Amniotic epithelial cell (primary cell): ENCODE measurements at regions not wholly inside any gene's neighbourhood (a gene's known extent, or its start where the extent isn't known, plus 50 kb on each side); places are given as distances from the start of the nearest gene placed in this dataset.

Experiments used
- DNase-seq: peaks from one replicate; pipeline ENCODE4 v3.0.0-alpha.2; 2010; ENCODE audit warnings: low read depth

- no peak for DNase-seq
Observed at GRCh38 chr1:81071969-81072753, 728.6 kb upstream of the ADGRL2 start.

DNA sequence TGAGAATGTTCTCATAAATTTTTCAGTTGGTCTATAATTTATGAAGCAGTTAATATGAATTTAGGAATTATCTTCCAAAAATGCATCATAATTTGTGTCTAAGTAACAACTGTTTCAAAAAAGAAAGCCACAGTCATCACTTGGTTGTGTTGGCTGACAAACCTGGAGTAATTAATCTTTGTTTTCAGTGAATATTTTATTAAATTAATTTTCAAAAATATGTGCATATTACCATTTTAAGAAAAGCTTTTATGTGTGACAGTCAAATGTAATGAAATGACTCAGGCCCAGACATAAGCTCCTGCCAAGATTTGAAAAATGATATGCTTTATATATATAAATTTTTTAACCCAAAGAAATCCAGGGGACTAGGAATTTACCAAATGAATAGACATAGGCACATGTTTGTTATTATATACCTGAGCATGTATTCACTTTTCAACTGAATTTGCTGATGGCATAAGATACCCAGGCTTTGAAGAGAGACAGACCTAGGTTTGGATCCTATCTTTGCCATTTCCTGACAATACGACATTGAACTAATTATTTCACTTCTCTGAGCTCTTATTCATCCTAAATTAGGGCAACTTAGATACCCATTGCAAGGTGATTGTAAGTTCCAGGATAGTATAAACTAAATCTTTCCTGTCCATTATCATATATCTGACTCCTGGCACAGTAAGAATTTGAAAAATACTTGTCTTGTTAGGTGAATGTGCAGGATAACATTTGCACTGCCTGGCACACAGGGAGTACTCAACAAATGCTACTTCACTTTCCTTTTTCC lies 729.5 kb upstream of the ADGRL2 start:
- DNase-seq = no peak

- no peak for DNase-seq
Observed at GRCh38 chr1:81069856-81070255, 730.9 kb upstream of the ADGRL2 start.

- DNase-seq = no peak
Observed at GRCh38 chr1:81068726-81069125, 732.0 kb upstream of the ADGRL2 start.

DNA sequence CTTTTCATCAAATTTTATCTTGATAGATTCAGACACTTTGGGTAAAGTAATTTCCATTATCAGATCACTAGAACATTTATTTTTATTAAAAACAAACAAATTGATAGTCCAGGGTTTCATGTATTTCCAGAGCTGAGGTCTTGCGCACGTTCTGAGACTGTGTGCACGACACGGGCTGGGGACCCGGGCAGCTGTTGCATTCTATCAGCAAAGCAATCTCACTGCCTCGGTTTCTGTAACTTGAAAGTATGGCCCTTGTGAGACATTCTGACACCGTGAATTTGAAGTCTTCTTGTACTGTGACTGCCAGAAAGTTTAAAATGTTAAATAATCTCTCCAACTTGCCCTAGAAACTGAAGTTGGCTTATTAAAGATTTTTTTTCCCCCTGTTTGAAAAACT lies 746.9 kb upstream of the ADGRL2 start:
- no peak for DNase-seq

- DNase-seq = no peak
Observed at GRCh38 chr1:81052162-81052561, 748.6 kb upstream of the ADGRL2 start.

DNA sequence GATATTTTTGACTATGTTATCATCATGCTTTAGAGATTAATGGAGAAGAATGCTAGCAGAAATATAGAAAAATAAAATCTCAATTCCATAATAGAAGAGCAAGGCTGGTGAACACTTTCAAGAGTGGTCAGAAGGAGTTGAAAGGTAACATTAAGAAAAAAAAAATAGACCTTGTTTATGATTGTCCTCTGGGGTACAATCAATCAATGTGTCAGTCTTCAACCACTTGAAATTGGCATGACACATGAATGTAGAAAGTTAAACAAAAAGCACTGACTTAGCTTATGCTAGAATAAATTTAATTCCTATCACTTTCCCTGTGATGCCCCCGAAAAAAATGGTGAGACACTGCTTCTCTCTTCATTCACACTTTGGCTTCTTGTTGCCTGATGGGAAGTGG lies 750.3 kb upstream of the ADGRL2 start:
- no peak for DNase-seq

DNA sequence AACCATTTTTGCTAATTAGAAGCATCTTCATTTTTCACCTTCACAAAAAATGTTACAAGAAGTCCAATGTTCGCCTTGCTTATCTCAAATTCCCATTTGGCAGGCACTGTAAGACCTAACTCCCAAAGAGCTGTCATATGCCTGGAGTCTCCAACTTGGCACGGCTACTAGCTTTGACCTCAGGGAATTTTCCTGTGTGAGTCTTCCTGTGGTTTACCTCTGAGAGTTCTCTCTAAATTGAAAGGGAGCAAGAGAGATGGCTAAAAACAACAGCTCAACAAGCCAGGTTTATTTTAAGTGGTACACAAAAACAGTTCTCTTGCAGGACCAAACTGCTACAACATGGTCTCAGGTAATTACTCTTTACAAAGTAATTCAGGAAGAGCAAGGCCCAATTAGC lies 756.0 kb upstream of the ADGRL2 start:
- DNase-seq = peak; percentile 1

GRCh38 chr1:81042225-81042624 lies 758.5 kb upstream of the ADGRL2 start:
- no peak for DNase-seq

- DNase-seq = no peak
Observed at GRCh38 chr1:81034291-81034690, 766.4 kb upstream of the ADGRL2 start.

- no peak for DNase-seq
Observed at GRCh38 chr1:81032973-81033425, 767.7 kb upstream of the ADGRL2 start.

DNA sequence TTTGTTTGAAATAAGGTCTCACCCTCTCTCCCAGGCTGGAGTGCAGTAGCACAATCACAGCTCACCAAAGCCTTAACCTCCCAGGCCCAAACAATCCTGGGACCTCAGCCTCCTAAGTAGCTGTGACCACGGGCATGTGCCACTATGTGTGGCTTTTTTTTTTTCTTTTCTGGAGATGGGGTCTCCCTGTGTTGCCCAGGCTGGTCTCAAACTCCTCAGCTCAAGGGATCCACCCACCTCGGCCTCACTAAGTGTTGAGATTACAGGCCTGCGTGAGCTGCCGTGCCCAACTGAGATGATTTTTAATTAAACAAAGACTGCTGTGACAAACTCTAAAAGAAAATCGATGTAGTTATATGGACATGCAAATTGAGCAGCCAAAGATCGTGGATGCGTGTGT lies 768.4 kb upstream of the ADGRL2 start:
- DNase-seq = no peak

DNA sequence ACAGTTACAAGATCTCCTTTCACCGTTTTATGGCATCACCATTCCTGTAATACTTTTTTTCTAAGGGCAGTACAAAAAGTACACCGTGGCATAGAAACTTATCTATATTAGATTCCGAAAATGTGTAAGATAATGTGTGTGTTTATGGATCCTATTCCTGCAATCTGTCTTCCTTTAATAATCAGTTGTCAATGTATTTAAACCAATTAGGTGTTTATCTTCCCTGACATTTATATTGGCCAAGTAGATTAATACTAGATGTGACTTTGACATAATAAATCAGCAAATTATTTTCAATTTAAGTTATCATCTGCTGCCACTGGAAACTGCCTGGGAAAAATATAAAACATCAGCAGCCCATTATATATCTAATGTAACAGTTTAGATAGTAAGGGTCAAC lies 770.3 kb upstream of the ADGRL2 start:
- no peak for DNase-seq

DNA sequence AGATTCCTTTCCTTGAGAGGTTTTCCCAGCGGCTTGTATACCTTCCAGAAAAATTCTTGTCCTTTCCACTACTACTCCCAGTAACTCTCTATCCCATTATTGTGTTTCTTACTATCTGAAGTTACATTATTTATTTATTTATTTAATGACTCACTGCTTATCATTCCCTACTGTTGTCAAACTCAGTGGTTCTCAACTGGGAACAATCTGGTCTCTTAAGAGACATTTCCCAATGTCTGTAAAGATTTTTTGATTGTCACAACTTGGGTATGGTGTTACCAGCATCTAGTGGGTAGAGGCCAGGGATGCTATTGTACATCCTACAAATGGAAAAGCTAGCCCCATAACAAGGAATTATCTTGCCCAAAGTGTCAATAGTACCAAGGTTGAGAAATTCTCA lies 771.5 kb upstream of the ADGRL2 start:
- DNase-seq = peak; percentile 41

GRCh38 chr1:81023187-81023724 lies 777.5 kb upstream of the ADGRL2 start:
- DNase-seq = no peak

GRCh38 chr1:81021134-81021533 lies 779.6 kb upstream of the ADGRL2 start:
- DNase-seq = peak; percentile 21

DNA sequence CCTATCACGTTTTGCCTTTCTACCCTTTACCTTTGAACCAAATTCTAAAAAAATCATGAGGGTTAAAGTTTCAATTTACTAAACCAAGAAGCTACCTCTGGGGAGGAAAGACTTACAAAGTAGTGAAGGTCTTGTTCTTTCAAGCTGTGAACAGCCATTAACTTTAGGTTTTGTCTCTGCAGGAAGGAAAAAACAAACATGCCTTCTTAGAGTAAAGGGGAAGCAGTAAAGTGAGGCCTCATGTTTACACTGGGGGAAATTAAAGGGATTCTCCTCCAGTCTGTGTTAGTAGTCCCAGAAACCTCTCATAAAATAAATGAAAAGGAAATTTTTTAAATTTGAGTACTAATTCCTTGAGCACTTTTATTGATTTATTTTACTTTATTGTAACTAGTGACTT lies 780.2 kb upstream of the ADGRL2 start:
- no peak for DNase-seq

DNA sequence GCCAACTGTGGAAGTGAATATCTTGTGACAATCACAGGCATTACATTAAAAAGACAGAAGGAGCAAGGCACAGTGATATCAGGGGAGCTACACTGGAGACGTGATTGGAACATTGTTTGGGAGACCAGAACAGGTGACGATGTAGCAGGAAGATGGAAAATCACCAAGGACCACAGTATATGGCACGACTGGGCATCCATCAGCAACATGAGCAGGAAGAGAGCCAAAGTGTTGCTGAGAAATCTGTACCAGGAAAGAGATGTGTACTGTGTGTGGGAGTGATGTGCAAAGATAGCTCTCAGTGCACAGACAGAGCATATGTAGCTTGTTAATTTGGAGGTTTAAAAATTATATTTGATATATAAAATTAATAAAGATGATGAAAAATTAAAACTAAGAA lies 790.6 kb upstream of the ADGRL2 start:
- no peak for DNase-seq

DNA sequence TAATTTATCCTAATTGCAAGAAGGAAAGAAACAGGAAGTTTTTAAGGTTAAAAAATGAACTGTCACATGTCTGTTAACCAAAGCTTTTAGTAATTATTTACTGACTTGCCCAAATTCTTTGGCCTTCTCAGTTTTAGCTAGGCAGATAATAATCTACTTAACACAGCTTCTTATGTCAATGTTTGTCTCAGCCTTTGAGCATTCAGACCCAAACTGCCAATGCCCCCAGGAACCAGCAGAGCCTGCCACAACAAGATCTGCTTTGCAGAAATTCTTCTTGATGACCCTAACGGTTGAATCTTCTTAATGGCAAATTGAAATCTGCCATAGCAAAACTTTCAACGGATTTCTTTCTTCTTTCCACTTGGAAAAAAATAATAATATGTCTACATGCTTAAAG lies 792.4 kb upstream of the ADGRL2 start:
- no peak for DNase-seq

- DNase-seq = no peak
Observed at GRCh38 chr1:81007024-81007423, 793.7 kb upstream of the ADGRL2 start.

GRCh38 chr1:81006502-81006901 lies 794.2 kb upstream of the ADGRL2 start:
- DNase-seq = no peak

GRCh38 chr1:81004011-81004410 lies 796.7 kb upstream of the ADGRL2 start:
- DNase-seq = no peak

GRCh38 chr1:80994934-80995333 lies 805.8 kb upstream of the ADGRL2 start:
- peak; percentile 7 for DNase-seq
